DND-41 (cell line): ENCODE measurements at regions not wholly inside any gene's neighbourhood (a gene's known extent, or its start where the extent isn't known, plus 50 kb on each side); places are given as distances from the start of the nearest gene placed in this dataset.

ENCODE experiments used
- ATAC-seq: fragments of 200-7000 bp; cut with Tn5 transposase; 3 replicates; pipeline ENCODE4 v1.9.1; 2021; ENCODE audit warnings: low read depth; ENCODE audit not compliant: insufficient read depth
- DNase-seq: peaks from one replicate; pipeline ENCODE4 v3.0.0-alpha.2; 2020
- H2AFZ ChIP-seq: 2 replicates; pipeline ENCODE4 v1.6.0; 2012; ENCODE audit warnings: low read depth, low read length
- H3K27ac ChIP-seq: 2 replicates; pipeline ENCODE4 v1.5.1; 2012; ENCODE audit warnings: low read length, inconsistent platforms
- H3K27me3 ChIP-seq: fragments of 200-600 bp; sonication (generic); 2 replicates; pipeline ENCODE4 v1.6.0; 2012; ENCODE audit warnings: low read length, mild to moderate bottlenecking, inconsistent platforms; ENCODE audit not compliant: insufficient read depth, poor library complexity
- H3K36me3 ChIP-seq: 2 replicates; pipeline ENCODE4 v1.5.1; 2012; ENCODE audit warnings: low read length, inconsistent platforms; ENCODE audit not compliant: insufficient read depth
- H3K4me1 ChIP-seq: 2 replicates; pipeline ENCODE4 v1.5.1; 2012; ENCODE audit warnings: mild to moderate bottlenecking, low read length; ENCODE audit not compliant: insufficient read depth
- H3K4me2 ChIP-seq: 2 replicates; pipeline ENCODE4 v1.6.0; 2012; ENCODE audit warnings: mild to moderate bottlenecking, moderate library complexity, low read length, inconsistent platforms; ENCODE audit not compliant: insufficient read depth
- H3K4me3 ChIP-seq, 2 experiments: fragments of 200-600 bp in 1 of 2; shearing (Covaris generic) in 1 of 2; 2 replicates each; pipeline ENCODE4 v1.5.1; 2012 to 2016; ENCODE audit warnings: inconsistent platforms in 2 of 2, low read length in 2 of 2, mild to moderate bottlenecking in 2 of 2, low read depth in 1 of 2, moderate library complexity in 1 of 2
- H3K79me2 ChIP-seq: 2 replicates; pipeline ENCODE4 v1.6.0; 2012; ENCODE audit warnings: low read length, inconsistent platforms; ENCODE audit not compliant: insufficient read depth
- H3K9ac ChIP-seq: 2 replicates; pipeline ENCODE4 v1.6.0; 2012; ENCODE audit warnings: low read depth, mild to moderate bottlenecking, inconsistent platforms, low read length, moderate library complexity
- H3K9me3 ChIP-seq: 2 replicates; pipeline ENCODE4 v1.5.1; 2012; ENCODE audit warnings: low read length, moderate library complexity, mild to moderate bottlenecking, inconsistent platforms; ENCODE audit not compliant: insufficient read depth, severe bottlenecking
- H4K20me1 ChIP-seq: 2 replicates; pipeline ENCODE4 v1.6.0; 2012; ENCODE audit warnings: low read length; ENCODE audit not compliant: insufficient read depth
- EZH2 ChIP-seq: IDR thresholded peaks from 3 replicates; pipeline ENCODE4 v1.6.1; 2012; ENCODE audit warnings: borderline replicate concordance, low read depth, mild to moderate bottlenecking, moderate library complexity, low read length, inconsistent platforms; ENCODE audit not compliant: severe bottlenecking
- TF ChIP-seq, protein P1 (sequence below): IDR thresholded peaks from 2 replicates; pipeline ENCODE4 v1.5.1; 2012; ENCODE audit warnings: borderline replicate concordance, low read length, moderate library complexity, mild to moderate bottlenecking; ENCODE audit not compliant: poor library complexity, severe bottlenecking; ENCODE audit errors: extremely low read depth

DNA sequence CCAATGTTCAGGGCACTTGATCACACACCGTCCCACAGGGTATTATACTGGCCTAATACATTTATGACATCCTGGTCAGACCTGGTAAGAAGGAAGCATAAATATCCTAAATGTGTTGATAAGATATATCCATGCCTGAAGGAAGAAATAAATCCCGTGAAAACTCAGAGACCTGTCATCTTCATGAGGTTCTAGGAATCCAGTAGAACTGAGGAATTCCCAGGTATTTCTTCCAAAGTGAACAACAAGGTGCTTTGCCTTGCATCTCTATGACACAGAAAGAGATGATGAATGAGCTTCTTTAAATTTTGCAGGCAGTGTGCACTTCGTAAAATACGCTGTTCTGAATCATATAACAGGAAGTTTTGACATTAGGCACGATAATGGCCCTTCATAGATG lies 78.1 kb upstream of the VGLL3 start:
- Histone ChIP-seq H3K4me3 (no peak overlapping the region), H3K4me2 (no peak overlapping the region), H3K4me1 (no peaks in the 10 kb centered on the region), H3K9ac (no peak overlapping the region), H3K36me3 (no peaks in the 10 kb centered on the region), H3K27me3 (no peaks in the 10 kb centered on the region), H3K9me3 (no peaks in the 10 kb centered on the region), H2AFZ (no peak overlapping the region), H4K20me1 (no peaks in the 10 kb centered on the region), H3K27ac (no peak overlapping the region), H3K79me2 (no peaks in the 10 kb centered on the region)
- TF ChIP-seq, protein P1, sequence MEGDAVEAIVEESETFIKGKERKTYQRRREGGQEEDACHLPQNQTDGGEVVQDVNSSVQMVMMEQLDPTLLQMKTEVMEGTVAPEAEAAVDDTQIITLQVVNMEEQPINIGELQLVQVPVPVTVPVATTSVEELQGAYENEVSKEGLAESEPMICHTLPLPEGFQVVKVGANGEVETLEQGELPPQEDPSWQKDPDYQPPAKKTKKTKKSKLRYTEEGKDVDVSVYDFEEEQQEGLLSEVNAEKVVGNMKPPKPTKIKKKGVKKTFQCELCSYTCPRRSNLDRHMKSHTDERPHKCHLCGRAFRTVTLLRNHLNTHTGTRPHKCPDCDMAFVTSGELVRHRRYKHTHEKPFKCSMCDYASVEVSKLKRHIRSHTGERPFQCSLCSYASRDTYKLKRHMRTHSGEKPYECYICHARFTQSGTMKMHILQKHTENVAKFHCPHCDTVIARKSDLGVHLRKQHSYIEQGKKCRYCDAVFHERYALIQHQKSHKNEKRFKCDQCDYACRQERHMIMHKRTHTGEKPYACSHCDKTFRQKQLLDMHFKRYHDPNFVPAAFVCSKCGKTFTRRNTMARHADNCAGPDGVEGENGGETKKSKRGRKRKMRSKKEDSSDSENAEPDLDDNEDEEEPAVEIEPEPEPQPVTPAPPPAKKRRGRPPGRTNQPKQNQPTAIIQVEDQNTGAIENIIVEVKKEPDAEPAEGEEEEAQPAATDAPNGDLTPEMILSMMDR, result no peak
- no peak for TF ChIP-seq EZH2
- ATAC-seq, result no peak
- no peak for DNase-seq

DNA sequence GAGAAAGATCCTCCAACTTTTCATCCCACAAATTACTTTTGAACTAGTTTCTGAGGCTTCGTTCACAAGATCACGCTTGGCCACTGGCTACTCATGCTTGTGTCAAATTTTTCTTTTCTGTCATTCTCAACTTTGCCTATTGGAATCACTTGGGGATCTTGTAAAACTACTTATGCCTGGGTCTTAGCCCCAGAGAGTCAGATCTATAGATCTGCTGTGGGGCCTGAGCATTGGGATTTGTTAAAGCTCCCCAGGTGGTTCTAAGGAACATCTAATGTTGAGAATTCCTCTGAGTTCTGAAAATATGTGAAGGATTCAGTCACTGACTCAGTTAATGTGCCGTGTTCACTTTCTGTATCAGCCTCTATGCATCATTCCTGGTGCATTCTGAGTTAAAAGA lies 71.7 kb upstream of the VGLL3 start:
- TF ChIP-seq, protein P1, result no peak
- no peak for TF ChIP-seq EZH2
- H3K27me3 ChIP-seq, result no peaks in the 10 kb centered on the region
- H3K36me3 ChIP-seq, result no peaks in the 10 kb centered on the region
- DNase-seq (no peak), ATAC-seq (no peak)
- no peak overlapping the region for H3K4me2 ChIP-seq
- no peaks in the 10 kb centered on the region for H3K79me2 ChIP-seq
- H2AFZ ChIP-seq, result no peak overlapping the region
- no peaks in the 10 kb centered on the region for H3K4me1 ChIP-seq
- H3K9me3 ChIP-seq, result no peaks in the 10 kb centered on the region
- no peaks in the 10 kb centered on the region for H4K20me1 ChIP-seq
- no peak overlapping the region for H3K27ac ChIP-seq
- no peak overlapping the region for H3K4me3 ChIP-seq
- H3K9ac ChIP-seq, result no peak overlapping the region

DNA sequence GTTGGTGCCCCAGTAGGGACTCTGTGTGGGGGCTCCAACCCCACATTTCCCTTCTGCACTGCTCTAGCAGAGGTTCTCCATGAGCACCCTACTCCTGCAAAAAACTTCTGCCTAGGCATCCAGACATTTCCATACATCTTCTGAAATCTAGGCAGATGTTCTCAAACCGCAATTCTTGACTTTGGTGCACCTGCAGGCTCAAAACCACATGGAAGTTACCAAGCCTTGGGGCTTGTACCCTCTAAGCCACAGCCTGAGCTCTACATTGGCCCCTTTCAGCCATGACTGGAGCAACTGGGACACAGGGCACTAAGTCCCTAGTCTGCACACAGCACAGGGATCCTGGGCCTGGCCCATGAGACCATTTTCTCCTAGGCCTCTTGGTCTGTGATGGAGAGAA lies 66.5 kb upstream of the VGLL3 start:
- TF ChIP-seq, protein P1, result no peak
- no peak for TF ChIP-seq EZH2
- no peak overlapping the region for H2AFZ ChIP-seq
- no peaks in the 10 kb centered on the region for H3K27me3 ChIP-seq
- H3K4me1 ChIP-seq, result no peaks in the 10 kb centered on the region
- H3K9me3 ChIP-seq, result no peaks in the 10 kb centered on the region
- DNase-seq (peak; percentile 33), ATAC-seq (peak; percentile 74)
- no peaks in the 10 kb centered on the region for H3K36me3 ChIP-seq
- no peak overlapping the region for H3K4me2 ChIP-seq
- no peak overlapping the region for H3K9ac ChIP-seq
- no peaks in the 10 kb centered on the region for H3K79me2 ChIP-seq
- H3K27ac ChIP-seq, result no peak overlapping the region
- no peaks in the 10 kb centered on the region for H4K20me1 ChIP-seq
- H3K4me3 ChIP-seq, result no peak overlapping the region

DNA sequence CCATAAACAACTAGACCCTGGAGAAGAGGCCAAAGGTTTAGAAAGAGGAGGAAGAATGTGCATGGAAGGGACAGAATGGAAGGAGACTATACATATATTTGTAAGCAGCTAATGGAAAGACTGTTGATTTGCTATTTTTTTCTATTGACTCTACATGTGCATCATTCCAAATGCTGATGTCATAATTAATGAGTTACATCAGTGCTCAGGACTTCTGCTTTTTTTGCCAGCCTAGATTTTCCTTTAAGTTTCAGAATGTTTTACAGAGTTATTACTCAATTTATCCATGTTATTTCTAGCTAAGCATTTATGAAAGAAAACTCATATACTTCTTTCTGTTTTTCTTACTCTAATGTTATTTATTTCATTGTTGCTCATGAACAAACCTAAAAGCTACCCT lies 62.6 kb upstream of the VGLL3 start:
- Histone ChIP-seq H3K9me3 (no peaks in the 10 kb centered on the region), H3K4me2 (no peak overlapping the region), H3K27me3 (no peaks in the 10 kb centered on the region), H3K36me3 (no peaks in the 10 kb centered on the region), H3K79me2 (no peaks in the 10 kb centered on the region), H3K4me1 (no peaks in the 10 kb centered on the region), H2AFZ (no peak overlapping the region), H3K9ac (no peak overlapping the region), H3K4me3 (no peak overlapping the region), H3K27ac (no peak overlapping the region), H4K20me1 (no peaks in the 10 kb centered on the region)
- ATAC-seq (no peak), DNase-seq (no peak)
- TF ChIP-seq, protein P1, result no peak
- TF ChIP-seq EZH2, result no peak
